GM12874 (cell line): ENCODE measurements at regions not wholly inside any gene's neighbourhood (a gene's known extent, or its start where the extent isn't known, plus 50 kb on each side); places are given as distances from the start of the nearest gene placed in this dataset.

Experiments
- TF ChIP-seq, protein P1 (sequence below): IDR thresholded peaks from 2 replicates; pipeline ENCODE4 v1.5.1; 2011; ENCODE audit warnings: low read depth, mild to moderate bottlenecking, control low read depth, low read length, moderate library complexity; ENCODE audit not compliant: insufficient read depth

DNA sequence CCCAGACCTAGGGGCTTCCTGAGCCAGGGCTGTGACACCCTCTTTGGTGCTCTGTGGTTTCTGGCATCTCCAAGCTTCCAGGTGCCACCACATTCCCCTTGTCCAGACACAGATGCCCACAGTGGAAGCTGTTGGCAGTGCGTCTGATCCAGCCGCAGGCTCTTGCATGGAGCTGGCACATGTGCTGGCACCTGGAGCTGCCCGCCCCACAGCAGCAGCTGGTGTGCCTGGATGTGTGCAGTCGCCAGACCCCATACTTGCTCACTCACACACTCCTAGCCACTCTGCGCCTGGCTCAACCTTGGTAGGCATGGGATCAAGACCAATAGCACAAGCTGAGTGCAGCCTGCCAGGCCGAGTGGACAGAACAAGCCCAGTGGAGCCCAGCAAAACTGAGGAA, 106.5 kb downstream of the LYZL1 start:
- TF ChIP-seq, protein P1, sequence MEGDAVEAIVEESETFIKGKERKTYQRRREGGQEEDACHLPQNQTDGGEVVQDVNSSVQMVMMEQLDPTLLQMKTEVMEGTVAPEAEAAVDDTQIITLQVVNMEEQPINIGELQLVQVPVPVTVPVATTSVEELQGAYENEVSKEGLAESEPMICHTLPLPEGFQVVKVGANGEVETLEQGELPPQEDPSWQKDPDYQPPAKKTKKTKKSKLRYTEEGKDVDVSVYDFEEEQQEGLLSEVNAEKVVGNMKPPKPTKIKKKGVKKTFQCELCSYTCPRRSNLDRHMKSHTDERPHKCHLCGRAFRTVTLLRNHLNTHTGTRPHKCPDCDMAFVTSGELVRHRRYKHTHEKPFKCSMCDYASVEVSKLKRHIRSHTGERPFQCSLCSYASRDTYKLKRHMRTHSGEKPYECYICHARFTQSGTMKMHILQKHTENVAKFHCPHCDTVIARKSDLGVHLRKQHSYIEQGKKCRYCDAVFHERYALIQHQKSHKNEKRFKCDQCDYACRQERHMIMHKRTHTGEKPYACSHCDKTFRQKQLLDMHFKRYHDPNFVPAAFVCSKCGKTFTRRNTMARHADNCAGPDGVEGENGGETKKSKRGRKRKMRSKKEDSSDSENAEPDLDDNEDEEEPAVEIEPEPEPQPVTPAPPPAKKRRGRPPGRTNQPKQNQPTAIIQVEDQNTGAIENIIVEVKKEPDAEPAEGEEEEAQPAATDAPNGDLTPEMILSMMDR = no peak

DNA sequence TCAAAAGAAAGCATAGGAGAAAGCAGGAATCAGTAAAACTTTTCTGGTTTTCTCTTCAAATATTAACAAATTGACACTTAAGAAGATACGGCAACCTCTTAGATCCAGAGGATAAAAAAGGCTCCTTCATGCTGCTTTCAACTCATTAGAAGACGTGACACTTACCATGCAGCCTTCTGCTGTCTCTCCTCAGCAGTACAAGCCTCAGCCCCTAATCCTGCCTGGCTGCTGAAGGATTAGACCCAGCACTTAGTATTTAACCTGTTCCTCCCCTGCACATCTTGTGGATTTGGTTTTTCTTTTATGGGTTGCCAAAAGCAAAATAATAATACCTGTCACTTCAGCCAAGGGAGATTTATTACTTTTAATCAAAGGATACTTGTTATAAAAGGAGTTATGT, 108.4 kb downstream of the LYZL1 start:
- TF ChIP-seq, protein P1 = no peak

DNA sequence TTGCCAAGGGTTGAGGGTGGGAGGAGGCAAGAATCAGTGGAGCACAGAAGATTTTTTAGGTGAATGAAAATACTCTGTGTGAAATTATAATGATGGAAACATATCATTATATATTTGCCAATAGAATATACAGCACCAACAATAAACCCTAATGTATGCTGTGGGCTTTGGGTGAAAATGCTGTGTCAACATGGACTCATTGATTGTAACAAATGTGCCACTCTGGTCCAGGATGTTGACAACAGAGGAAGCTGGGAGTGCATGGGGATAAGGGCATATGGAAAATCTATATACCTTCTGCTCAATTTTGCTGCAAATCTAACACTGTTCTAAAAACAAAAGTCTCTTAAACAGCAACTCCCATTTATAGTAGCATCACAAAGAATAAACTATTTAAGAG, 114.3 kb downstream of the LYZL1 start:
- TF ChIP-seq, protein P1 = no peak

DNA sequence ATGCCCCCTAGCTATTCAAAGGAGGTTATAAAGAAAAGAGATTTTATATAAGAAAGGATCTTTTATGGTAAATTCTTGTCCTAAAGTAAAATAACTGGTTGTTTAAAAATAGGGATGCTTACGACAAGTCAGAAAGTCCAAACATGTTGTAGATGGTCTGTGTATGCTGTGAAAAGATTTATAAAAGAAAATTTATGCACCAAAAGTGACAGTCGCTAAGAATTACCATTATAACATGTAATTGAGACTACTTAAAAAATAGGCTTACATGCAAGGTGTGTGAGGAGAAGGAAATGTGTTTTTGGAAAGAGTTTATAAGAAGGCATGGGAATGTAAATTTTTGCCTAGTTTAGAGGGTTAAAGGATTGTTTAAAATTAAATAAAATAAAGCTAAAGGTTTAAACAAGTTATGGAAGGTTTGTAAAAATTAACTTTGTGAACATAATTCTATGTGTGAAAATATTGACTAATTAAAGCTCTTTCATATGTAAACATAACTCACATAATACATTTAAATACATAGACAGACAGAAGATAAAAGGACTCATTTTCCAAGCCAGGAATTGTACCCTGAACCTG, 118.5 kb downstream of the LYZL1 start:
- TF ChIP-seq, protein P1 = no peak
